ENCODE measurements at regions not wholly inside any gene's neighbourhood (a gene's known extent, or its start where the extent isn't known, plus 50 kb on each side); places are given as distances from the start of the nearest gene placed in this dataset.

- TF ChIP-seq CTCF (IDR thresholded peaks at IDR 0.05) (no peak), POLR2A (IDR thresholded peaks at IDR 0.05) (no peak)
These were observed 222.5 kb upstream of the TAS2R1 start for GRCh38 chr5:9852671-9853070.

Data from right lobe of liver (tissue), 4 donors.